PC-3 (cell line): ENCODE measurements at regions not wholly inside any gene's neighbourhood (a gene's known extent, or its start where the extent isn't known, plus 50 kb on each side); places are given as distances from the start of the nearest gene placed in this dataset.

Experiments
- ATAC-seq: fragments of 200-7000 bp; cut with Tn5 transposase; 2 replicates; pipeline ENCODE4 v1.9.1; 2020; ENCODE audit warnings: mild to moderate bottlenecking, moderate library complexity
- BruUV-seq: library from RNA; stranded (reverse); fragments of 400-500 nt; replicated peaks from 2 replicates; lab custom pipeline; 2021; lab: Mats Ljungman, UMichigan
- CTCF ChIA-PET: fragments of 300-600 bp; sonication (Branson Sonifier 250); formaldehyde crosslinking; loops from one replicate; lab custom pipeline; 2022; ENCODE audit warnings: antibody characterized with exemption; lab: Charles Lee
- POLR2A ChIA-PET: fragments of 300-600 bp; sonication (Branson Sonifier 250); formaldehyde crosslinking; loops from one replicate; lab custom pipeline; 2022; ENCODE audit warnings: antibody characterized with exemption; ENCODE audit not compliant: unreplicated experiment; lab: Charles Lee
- DNase-seq: peaks from one replicate; pipeline ENCODE4 v3.0.0-alpha.2; 2015
- H2AFZ ChIP-seq: fragments of 300-600 bp; sonication (generic); 2 replicates; pipeline ENCODE4 v1.6.0; 2016; ENCODE audit warnings: antibody characterized with exemption, low read length
- H3F3A ChIP-seq: fragments of 300-600 bp; sonication (generic); one replicate; pipeline ENCODE4 v1.6.0; 2017; ENCODE audit warnings: antibody characterized with exemption, low read length, control low read depth, mild to moderate bottlenecking; ENCODE audit not compliant: unreplicated experiment
- H3K27ac ChIP-seq: fragments of 300-600 bp; sonication (generic); 2 replicates; pipeline ENCODE4 v1.5.1; 2016; ENCODE audit warnings: mild to moderate bottlenecking, low read length
- H3K27me3 ChIP-seq: fragments of 300-600 bp; sonication (generic); 2 replicates; pipeline ENCODE4 v1.6.1; 2016; ENCODE audit warnings: low read length, mixed read lengths
- H3K36me3 ChIP-seq: fragments of 300-600 bp; sonication (generic); 2 replicates; pipeline ENCODE4 v1.6.1; 2016; ENCODE audit warnings: low read depth, mixed run types, low read length, mixed read lengths
- H3K4me1 ChIP-seq: fragments of 300-600 bp; sonication (generic); 2 replicates; pipeline ENCODE4 v1.5.1; 2016; ENCODE audit warnings: low read length; ENCODE audit not compliant: insufficient read depth
- H3K4me2 ChIP-seq: fragments of 300-600 bp; sonication (generic); 2 replicates; pipeline ENCODE4 v1.6.0; 2016; ENCODE audit warnings: low read length
- H3K4me3 ChIP-seq: fragments of 300-600 bp; sonication (generic); 2 replicates; pipeline ENCODE4 v1.5.1; 2016; ENCODE audit warnings: mild to moderate bottlenecking, low read length, mixed read lengths
- H3K79me2 ChIP-seq: fragments of 300-600 bp; sonication (generic); 2 replicates; pipeline ENCODE4 v1.6.1; 2017; ENCODE audit warnings: low read length, mixed read lengths
- H3K9ac ChIP-seq: fragments of 300-600 bp; sonication (generic); 2 replicates; pipeline ENCODE4 v1.6.0; 2016; ENCODE audit warnings: mild to moderate bottlenecking, low read length
- H3K9me2 ChIP-seq: fragments of 300-600 bp; sonication (generic); replicated peaks from 2 replicates; pipeline ENCODE4 v1.6.1; 2016; ENCODE audit warnings: mixed run types, low read length, mixed read lengths
- H3K9me3 ChIP-seq: fragments of 300-600 bp; sonication (generic); 2 replicates; pipeline ENCODE4 v1.6.1; 2016; ENCODE audit warnings: low read length, mixed read lengths
- H4K20me1 ChIP-seq: fragments of 300-600 bp; sonication (generic); 2 replicates; pipeline ENCODE4 v1.6.1; 2016; ENCODE audit warnings: low read length, mixed read lengths
- EZH2 ChIP-seq: fragments of 300-600 bp; sonication (generic); IDR thresholded peaks from one replicate; pipeline ENCODE4 v1.6.1; 2017; ENCODE audit warnings: antibody characterized with exemption, mild to moderate bottlenecking, low read length; ENCODE audit not compliant: unreplicated experiment
- EZH2phosphoT487 ChIP-seq: fragments of 300-600 bp; sonication (generic); IDR thresholded peaks from 2 replicates; pipeline ENCODE4 v1.6.1; 2018; ENCODE audit warnings: mild to moderate bottlenecking, antibody characterized with exemption, low read length, borderline replicate concordance
- intact Hi-C: fragments of 100-400 bp; cut with micrococcal nuclease; formaldehyde crosslinking; loops from 2 replicates; pipeline ENCODE4 v1.9.0; 2023
- TF ChIP-seq, protein P1 (sequence below): fragments of 300-600 bp; sonication (generic); conservative IDR thresholded peaks from 2 replicates; pipeline ENCODE4 v1.5.1; 2017; ENCODE audit warnings: antibody characterized with exemption, low read depth, mild to moderate bottlenecking, low read length

DNA sequence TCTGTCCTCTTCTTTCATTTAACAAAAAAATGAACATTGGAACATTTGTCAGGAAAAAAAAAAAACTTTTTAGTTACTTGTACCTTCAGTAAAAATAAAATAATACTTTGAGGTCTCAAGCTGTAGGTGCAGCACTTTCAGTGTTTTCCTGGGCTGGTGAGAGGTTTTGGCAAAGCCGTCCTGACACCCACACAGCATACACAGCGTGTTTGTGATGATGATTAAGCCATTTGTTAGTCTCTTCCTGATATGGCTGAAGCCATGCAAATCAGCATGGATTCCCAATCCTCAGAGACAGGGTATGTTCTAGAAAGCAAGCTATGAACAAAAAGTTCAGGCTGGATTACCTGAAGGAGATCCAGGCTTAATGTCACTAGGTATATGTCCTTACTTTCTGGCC lies 236.8 kb downstream of the ZNF516 start:
- TF ChIP-seq EZH2phosphoT487 (no peak), EZH2 (no peak)
- TF ChIP-seq, protein P1, sequence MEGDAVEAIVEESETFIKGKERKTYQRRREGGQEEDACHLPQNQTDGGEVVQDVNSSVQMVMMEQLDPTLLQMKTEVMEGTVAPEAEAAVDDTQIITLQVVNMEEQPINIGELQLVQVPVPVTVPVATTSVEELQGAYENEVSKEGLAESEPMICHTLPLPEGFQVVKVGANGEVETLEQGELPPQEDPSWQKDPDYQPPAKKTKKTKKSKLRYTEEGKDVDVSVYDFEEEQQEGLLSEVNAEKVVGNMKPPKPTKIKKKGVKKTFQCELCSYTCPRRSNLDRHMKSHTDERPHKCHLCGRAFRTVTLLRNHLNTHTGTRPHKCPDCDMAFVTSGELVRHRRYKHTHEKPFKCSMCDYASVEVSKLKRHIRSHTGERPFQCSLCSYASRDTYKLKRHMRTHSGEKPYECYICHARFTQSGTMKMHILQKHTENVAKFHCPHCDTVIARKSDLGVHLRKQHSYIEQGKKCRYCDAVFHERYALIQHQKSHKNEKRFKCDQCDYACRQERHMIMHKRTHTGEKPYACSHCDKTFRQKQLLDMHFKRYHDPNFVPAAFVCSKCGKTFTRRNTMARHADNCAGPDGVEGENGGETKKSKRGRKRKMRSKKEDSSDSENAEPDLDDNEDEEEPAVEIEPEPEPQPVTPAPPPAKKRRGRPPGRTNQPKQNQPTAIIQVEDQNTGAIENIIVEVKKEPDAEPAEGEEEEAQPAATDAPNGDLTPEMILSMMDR = no peak
- Histone ChIP-seq H3K9ac (no peak overlapping the region), H3K36me3 (no peaks in the 10 kb centered on the region), H3K4me2 (no peak overlapping the region), H4K20me1 (no peaks in the 10 kb centered on the region), H3K4me1 (no peaks in the 10 kb centered on the region), H3F3A (no peaks in the 10 kb centered on the region), H3K9me3 (no peaks in the 10 kb centered on the region), H3K9me2 (no peaks in the 10 kb centered on the region), H3K79me2 (no peaks in the 10 kb centered on the region), H3K27me3 (peaks cover 71% of the 10 kb centered on the region), H2AFZ (no peak overlapping the region), H3K4me3 (no peak overlapping the region), H3K27ac (no peak overlapping the region)
- intact Hi-C loops = loop anchor here (5.0 kb wide), 1 partner anchor 1906 kb away; no protein-coding TSS in a partner anchor
- no TSS peak for BruUV-seq
- CTCF ChIA-PET = no interaction called here
- ATAC-seq (no peak), DNase-seq (no peak)
- POLR2A ChIA-PET = interaction anchor here (0.7 kb wide), 1 partner anchor 106 kb away, joined by 12 read pairs; no protein-coding TSS in a partner anchor

DNA sequence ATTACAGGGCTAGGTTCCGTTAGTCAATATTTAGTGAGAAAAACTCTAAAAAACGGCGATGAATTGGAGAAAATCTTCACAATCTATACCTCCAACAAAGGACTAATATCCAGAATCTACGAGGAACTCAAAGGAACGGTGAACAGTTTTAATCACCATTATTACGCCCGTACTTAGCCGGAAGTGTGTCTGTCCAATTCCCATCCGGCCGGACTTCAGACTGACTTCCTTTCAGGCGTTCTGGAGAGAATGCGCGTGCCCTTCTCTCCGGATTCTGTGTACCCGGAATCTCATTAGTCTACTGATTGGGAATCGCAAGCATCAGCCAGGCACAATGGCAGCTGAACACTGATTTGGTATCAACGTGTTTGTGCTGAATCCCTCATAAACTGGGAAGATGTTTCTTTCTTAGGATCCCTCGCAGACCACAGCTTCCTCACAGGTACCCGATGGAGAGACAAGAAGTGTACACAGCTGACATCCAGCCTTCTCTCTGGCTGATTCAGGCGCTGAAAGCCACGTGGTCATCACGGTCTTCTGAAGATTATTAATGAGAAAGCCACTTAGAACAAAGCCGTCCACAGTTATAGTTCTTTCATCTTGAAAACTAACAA lies 239.9 kb downstream of the ZNF516 start:
- H3K9ac ChIP-seq = no peak overlapping the region
- H2AFZ ChIP-seq = peak overlapping the region; percentile 45; the same call in 1 of the 2 replicates
- intact Hi-C loops = loop anchor here (5.0 kb wide), 1 partner anchor 1903 kb away; no protein-coding TSS in a partner anchor
- H3K27ac ChIP-seq = no peak overlapping the region
- TF ChIP-seq EZH2phosphoT487 = no peak
- TF ChIP-seq, protein P1 = no peak
- no peak for TF ChIP-seq EZH2
- peaks cover 70% of the 10 kb centered on the region for H3K27me3 ChIP-seq
- DNase-seq = no peak
- H3K4me2 ChIP-seq = peak overlapping the region; percentile 34; the same call in 1 of the 2 replicates
- BruUV-seq = no TSS peak
- no peaks in the 10 kb centered on the region for H4K20me1 ChIP-seq
- peak overlapping the region; percentile 18; the same call in 1 of the 2 replicates for H3K4me3 ChIP-seq
- no peaks in the 10 kb centered on the region for H3K4me1 ChIP-seq
- H3K36me3 ChIP-seq = no peaks in the 10 kb centered on the region
- ATAC-seq = no peak
- POLR2A ChIA-PET = no interaction called here
- no peaks in the 10 kb centered on the region for H3K79me2 ChIP-seq
- no peaks in the 10 kb centered on the region for H3K9me3 ChIP-seq
- H3K9me2 ChIP-seq = no peaks in the 10 kb centered on the region
- H3F3A ChIP-seq = no peaks in the 10 kb centered on the region
- CTCF ChIA-PET = no interaction called here

DNA sequence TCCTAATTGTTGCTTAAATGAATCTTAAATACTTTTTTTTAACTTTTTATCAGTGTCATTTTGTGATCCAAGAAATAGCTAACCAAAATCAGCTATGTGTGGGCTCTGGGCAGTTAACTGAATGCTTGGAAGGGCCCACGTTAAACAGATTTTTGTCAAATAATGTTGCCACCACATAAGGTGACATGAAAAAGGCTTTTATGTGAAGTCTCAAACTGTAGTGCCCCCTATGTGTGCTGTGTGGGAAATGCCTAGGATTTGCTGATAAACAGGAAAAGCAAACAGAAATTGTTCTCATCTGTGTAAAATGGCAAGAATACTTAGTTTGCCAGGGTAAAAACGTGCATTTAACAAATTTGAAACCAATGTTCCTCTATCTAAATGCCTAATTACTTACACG lies 242.2 kb downstream of the ZNF516 start:
- Histone ChIP-seq H3K9me2 (no peaks in the 10 kb centered on the region), H3K9ac (no peak overlapping the region), H3K36me3 (no peaks in the 10 kb centered on the region), H2AFZ (no peak overlapping the region), H3K27ac (no peak overlapping the region), H3K4me2 (no peak overlapping the region), H3K4me3 (no peak overlapping the region), H3F3A (no peaks in the 10 kb centered on the region), H3K79me2 (no peaks in the 10 kb centered on the region), H3K27me3 (peaks cover 62% of the 10 kb centered on the region), H3K4me1 (no peaks in the 10 kb centered on the region), H3K9me3 (no peaks in the 10 kb centered on the region), H4K20me1 (no peaks in the 10 kb centered on the region)
- ATAC-seq (no peak), DNase-seq (no peak)
- ChIA-PET CTCF (no interaction called here), POLR2A (no interaction called here)
- TF ChIP-seq, protein P1 = peak; percentile 46; the same call in 1 of the 2 replicates
- TF ChIP-seq EZH2 (no peak), EZH2phosphoT487 (no peak)
- intact Hi-C loops = no loop called here
- no TSS peak for BruUV-seq
